ENCODE measurements at regions not wholly inside any gene's neighbourhood (a gene's known extent, or its start where the extent isn't known, plus 50 kb on each side); places are given as distances from the start of the nearest gene placed in this dataset.

DNA sequence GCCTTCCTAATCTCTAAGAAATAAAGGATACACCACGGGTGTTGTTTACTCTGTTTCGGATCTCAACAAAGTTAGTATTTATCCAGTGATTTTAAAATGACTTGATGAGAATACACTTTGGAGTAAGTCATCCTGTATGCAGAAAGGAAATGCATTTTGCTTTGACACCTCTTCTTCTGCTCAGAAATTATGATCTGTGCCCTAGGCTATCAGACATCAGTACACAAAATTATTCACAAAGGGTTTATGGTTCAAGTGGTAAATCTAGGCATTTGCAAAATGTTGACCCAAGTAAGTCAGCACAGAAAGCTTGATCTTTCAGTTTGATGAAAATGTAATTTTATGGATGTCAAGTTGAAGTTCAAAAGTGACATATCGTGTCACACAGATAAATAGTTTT is 248.5 kb downstream of the ATP23 start:
- Histone ChIP-seq H3K36me3 (no peaks in the 10 kb centered on the region), H3K27me3 (no peaks in the 10 kb centered on the region), H3K27ac (no peak overlapping the region), H3K9me3 (no peaks in the 10 kb centered on the region), H3K4me3 (no peak overlapping the region), H3K4me1 (no peaks in the 10 kb centered on the region)
- no peak for DNase-seq
- TF ChIP-seq CTCF (IDR thresholded peaks at IDR 0.05), result no peak
- intact Hi-C loops (cut with DNase I; ENCODE audit: low total_unique reads), result no loop called here

GRCh38 chr12:58190618-58191017 is 249.3 kb downstream of the ATP23 start:
- intact Hi-C loops (cut with DNase I; ENCODE audit: low total_unique reads), result no loop called here
- no peaks in the 10 kb centered on the region for H3K36me3 ChIP-seq
- H3K27ac ChIP-seq, result no peak overlapping the region
- no peak overlapping the region for H3K4me3 ChIP-seq
- TF ChIP-seq CTCF (IDR thresholded peaks at IDR 0.05), result no peak
- no peaks in the 10 kb centered on the region for H3K4me1 ChIP-seq
- no peaks in the 10 kb centered on the region for H3K9me3 ChIP-seq
- H3K27me3 ChIP-seq, result no peaks in the 10 kb centered on the region
- DNase-seq, result no peak

GRCh38 chr12:58196971-58197370 is 255.6 kb downstream of the ATP23 start:
- intact Hi-C loops (cut with DNase I; ENCODE audit: low total_unique reads), result no loop called here
- H3K4me3 ChIP-seq, result no peak overlapping the region
- no peaks in the 10 kb centered on the region for H3K36me3 ChIP-seq
- H3K9me3 ChIP-seq, result no peaks in the 10 kb centered on the region
- TF ChIP-seq CTCF (IDR thresholded peaks at IDR 0.05), result no peak
- H3K27me3 ChIP-seq, result no peaks in the 10 kb centered on the region
- no peak for DNase-seq
- H3K27ac ChIP-seq, result no peak overlapping the region
- H3K4me1 ChIP-seq, result no peaks in the 10 kb centered on the region

- intact Hi-C loops (cut with DNase I; ENCODE audit: low total_unique reads), result no loop called here
Measured at GRCh38 chr12:58202933-58203718, 261.8 kb downstream of the ATP23 start.

DNA sequence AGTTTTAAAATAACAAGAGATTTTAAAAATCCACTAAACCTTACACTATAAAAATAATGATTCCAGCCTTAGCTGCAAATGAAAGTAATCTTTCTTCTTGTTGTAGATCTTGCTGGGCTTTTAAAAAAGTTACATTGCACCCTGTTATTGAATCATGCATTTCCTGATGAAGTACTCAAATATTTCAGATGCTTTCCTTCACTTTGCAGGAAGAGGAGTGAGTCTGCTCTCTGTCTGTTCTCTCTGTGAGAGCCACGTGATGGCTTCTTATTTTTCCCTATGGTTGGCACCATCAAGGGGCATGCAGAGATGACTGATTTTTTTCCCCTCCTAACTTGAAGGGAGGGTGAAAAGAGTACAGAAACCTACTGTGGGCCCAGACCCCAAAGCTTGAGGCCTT is 262.7 kb downstream of the ATP23 start:
- H3K36me3 ChIP-seq, result no peaks in the 10 kb centered on the region
- TF ChIP-seq CTCF (IDR thresholded peaks at IDR 0.05), result no peak
- no peaks in the 10 kb centered on the region for H3K9me3 ChIP-seq
- H3K4me1 ChIP-seq, result no peaks in the 10 kb centered on the region
- no peak overlapping the region for H3K4me3 ChIP-seq
- intact Hi-C loops (cut with DNase I; ENCODE audit: low total_unique reads), result no loop called here
- DNase-seq, result no peak
- H3K27ac ChIP-seq, result no peak overlapping the region
- H3K27me3 ChIP-seq, result no peaks in the 10 kb centered on the region

More at GRCh38 chr12:58202933-58203718, 261.8 kb downstream of the ATP23 start:
- Histone ChIP-seq H3K27ac (no peak overlapping the region), H3K4me3 (no peak overlapping the region), H3K4me1 (no peaks in the 10 kb centered on the region), H3K36me3 (no peaks in the 10 kb centered on the region), H3K27me3 (no peaks in the 10 kb centered on the region), H3K9me3 (no peaks in the 10 kb centered on the region)
- no peak for TF ChIP-seq CTCF (IDR thresholded peaks at IDR 0.05)
- DNase-seq, result no peak
